ENCODE measurements at regions not wholly inside any gene's neighbourhood (a gene's known extent, or its start where the extent isn't known, plus 50 kb on each side); places are given as distances from the start of the nearest gene placed in this dataset.

DNA sequence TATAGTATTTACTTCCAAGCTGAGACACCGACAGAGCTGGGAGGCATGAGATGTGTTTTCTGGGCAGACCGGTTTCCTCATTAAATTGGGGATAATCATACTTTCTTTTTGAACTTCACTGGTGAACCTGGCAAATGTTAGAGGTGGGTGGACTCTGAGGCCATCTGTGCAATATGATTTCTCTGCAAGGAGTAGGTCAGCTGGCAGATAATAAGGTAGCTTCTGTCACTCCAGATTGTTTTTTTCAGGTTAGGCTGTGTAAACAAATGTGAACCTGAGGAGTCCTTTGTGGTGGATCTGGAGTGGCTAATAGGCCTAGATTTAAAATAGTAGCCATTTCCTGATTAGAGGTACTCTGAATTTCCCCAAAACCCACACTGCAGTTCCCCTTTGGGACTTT lies 75.4 kb upstream of the S1PR3 start:
- no peak for TF ChIP-seq BHLHE40 (IDR thresholded peaks at IDR 0.05; ENCODE audit: low read depth, low read length)
- no peak for TF ChIP-seq CTCF (IDR thresholded peaks at IDR 0.05)
- no peak for TF ChIP-seq POLR2A (IDR thresholded peaks at IDR 0.05; ENCODE audit: low read length)
- TF ChIP-seq, protein P1, sequence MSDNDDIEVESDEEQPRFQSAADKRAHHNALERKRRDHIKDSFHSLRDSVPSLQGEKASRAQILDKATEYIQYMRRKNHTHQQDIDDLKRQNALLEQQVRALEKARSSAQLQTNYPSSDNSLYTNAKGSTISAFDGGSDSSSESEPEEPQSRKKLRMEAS (IDR thresholded peaks at IDR 0.05), result no peak
- TF ChIP-seq, protein P2, sequence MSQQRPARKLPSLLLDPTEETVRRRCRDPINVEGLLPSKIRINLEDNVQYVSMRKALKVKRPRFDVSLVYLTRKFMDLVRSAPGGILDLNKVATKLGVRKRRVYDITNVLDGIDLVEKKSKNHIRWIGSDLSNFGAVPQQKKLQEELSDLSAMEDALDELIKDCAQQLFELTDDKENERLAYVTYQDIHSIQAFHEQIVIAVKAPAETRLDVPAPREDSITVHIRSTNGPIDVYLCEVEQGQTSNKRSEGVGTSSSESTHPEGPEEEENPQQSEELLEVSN (IDR thresholded peaks at IDR 0.05; ENCODE audit: borderline replicate concordance, low read depth), result no peak
- no peak for TF ChIP-seq NPAS2 (CRISPR knock-in tag; IDR thresholded peaks at IDR 0.05; ENCODE audit: borderline replicate concordance)
